NOMO-1 treated with dmso at 0.1 percent for 144 hours (cell line): ENCODE measurements at regions not wholly inside any gene's neighbourhood (a gene's known extent, or its start where the extent isn't known, plus 50 kb on each side); places are given as distances from the start of the nearest gene placed in this dataset.

Source experiments
- DNase-seq: peaks from one replicate; lab custom pipeline; 2025; ENCODE audit not compliant: unreplicated experiment; lab: John Stamatoyannopoulos, UW

GRCh38 chr11:104538313-104538712 is 359.9 kb downstream of the CASP12 start:
- no peak for DNase-seq

GRCh38 chr11:104534278-104534677 is 364.0 kb downstream of the CASP12 start:
- DNase-seq, result peak; percentile 5

GRCh38 chr11:104531894-104532293 is 366.4 kb downstream of the CASP12 start:
- peak; percentile 47 for DNase-seq

- no peak for DNase-seq
These were observed 367.1 kb upstream of the PDGFD start for GRCh38 chr11:104531075-104531474.

GRCh38 chr11:104529906-104530305 is 366.0 kb upstream of the PDGFD start:
- DNase-seq, result no peak

GRCh38 chr11:104529213-104529612 is 365.3 kb upstream of the PDGFD start:
- no peak for DNase-seq

- DNase-seq, result no peak
These were observed 362.1 kb upstream of the PDGFD start for GRCh38 chr11:104526006-104526405.

GRCh38 chr11:104525416-104525815 is 361.5 kb upstream of the PDGFD start:
- DNase-seq, result no peak

GRCh38 chr11:104524254-104524653 is 360.3 kb upstream of the PDGFD start:
- DNase-seq, result no peak

GRCh38 chr11:104523611-104524010 is 359.7 kb upstream of the PDGFD start:
- no peak for DNase-seq

GRCh38 chr11:104522650-104523049 is 358.7 kb upstream of the PDGFD start:
- DNase-seq, result no peak

GRCh38 chr11:104522123-104522522 is 358.2 kb upstream of the PDGFD start:
- no peak for DNase-seq

GRCh38 chr11:104510169-104510568 is 346.2 kb upstream of the PDGFD start:
- no peak for DNase-seq

- no peak for DNase-seq
These were observed 326.2 kb upstream of the PDGFD start for GRCh38 chr11:104490182-104490581.

- DNase-seq, result no peak
These were observed 324.6 kb upstream of the PDGFD start for GRCh38 chr11:104488561-104488960.

- DNase-seq, result no peak
These were observed 323.3 kb upstream of the PDGFD start for GRCh38 chr11:104487046-104487806.

GRCh38 chr11:104484804-104485554 is 321.0 kb upstream of the PDGFD start:
- DNase-seq, result no peak

- DNase-seq, result no peak
These were observed 313.0 kb upstream of the PDGFD start for GRCh38 chr11:104476898-104477297.

- no peak for DNase-seq
These were observed 312.5 kb upstream of the PDGFD start for GRCh38 chr11:104476454-104476853.

GRCh38 chr11:104467404-104467803 is 303.5 kb upstream of the PDGFD start:
- DNase-seq, result no peak

- DNase-seq, result no peak
These were observed 301.4 kb upstream of the PDGFD start for GRCh38 chr11:104465321-104465720.

- DNase-seq, result no peak
These were observed 300.7 kb upstream of the PDGFD start for GRCh38 chr11:104464691-104465090.
